ENCODE measurements at regions not wholly inside any gene's neighbourhood (a gene's known extent, or its start where the extent isn't known, plus 50 kb on each side); places are given as distances from the start of the nearest gene placed in this dataset.

DNA sequence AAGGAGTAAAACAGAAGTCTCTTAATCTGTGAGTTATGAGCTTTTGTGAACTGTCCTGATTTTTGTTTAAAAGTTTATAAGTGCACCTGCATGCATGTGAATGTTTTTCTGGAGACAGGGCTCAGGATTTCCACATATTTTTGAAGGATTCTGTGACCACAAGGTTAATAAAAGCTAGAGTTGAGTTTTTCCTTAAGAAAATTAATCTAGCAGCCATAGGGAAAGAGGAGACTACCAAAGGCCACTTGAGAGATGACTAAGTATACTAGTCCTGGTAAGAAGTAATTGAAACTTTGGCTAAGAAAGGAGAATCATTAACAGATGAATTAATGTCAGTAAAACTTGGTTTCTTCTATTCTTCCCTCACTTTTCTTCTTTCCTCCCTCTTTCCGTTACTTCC lies 176.8 kb upstream of the EPHA3 start:
- DNase-seq, result no peak
- no peaks in the 10 kb centered on the region for H3K9me3 ChIP-seq (ENCODE audit: insufficient read depth, low read depth, low read length)
- no peak overlapping the region for H2AK5ac ChIP-seq (ENCODE audit: low read length)
- H3K4ac ChIP-seq (ENCODE audit: low read depth, low read length), result no peak overlapping the region
- H3K4me3 ChIP-seq (ENCODE audit: low read depth, low read length), result no peak overlapping the region
- no peak overlapping the region for H4K8ac ChIP-seq (ENCODE audit: low read depth, low read length)
- no peak overlapping the region for H2BK120ac ChIP-seq (ENCODE audit: insufficient read depth, low read length, poor library complexity)
- H3K79me2 ChIP-seq (ENCODE audit: control insufficient read depth, insufficient read depth, low read length, poor library complexity), result no peaks in the 10 kb centered on the region
- no peaks in the 10 kb centered on the region for H3K27me3 ChIP-seq (ENCODE audit: insufficient read depth, low read length)
- H3K14ac ChIP-seq (ENCODE audit: low read length), result no peak overlapping the region
- no peak overlapping the region for H3K23ac ChIP-seq (ENCODE audit: low read length)
- H3K36me3 ChIP-seq (ENCODE audit: control insufficient read depth in 1 of 2, insufficient read depth in 2 of 2, low read length in 2 of 2), result no peaks in the 10 kb centered on the region
- no peaks in the 10 kb centered on the region for H3K4me1 ChIP-seq (ENCODE audit: control insufficient read depth in 1 of 2, insufficient read depth in 2 of 2, low read length in 2 of 2)
- H2BK12ac ChIP-seq (ENCODE audit: low read length), result no peak overlapping the region
- H3K27ac ChIP-seq (ENCODE audit: low read depth, low read length), result no peak overlapping the region
- no peak overlapping the region for H4K91ac ChIP-seq (ENCODE audit: low read depth, low read length)
- no peak overlapping the region for H3K9ac ChIP-seq (ENCODE audit: low read length)
- H3K79me1 ChIP-seq (ENCODE audit: low read length), result no peaks in the 10 kb centered on the region
- H2BK5ac ChIP-seq (ENCODE audit: low read depth, low read length, poor library complexity), result no peak overlapping the region
- H4K12ac ChIP-seq (ENCODE audit: low read depth, low read length), result no peak overlapping the region
- no peak overlapping the region for H2AFZ ChIP-seq (ENCODE audit: insufficient read depth, low read length, poor library complexity)
- no CpG with 5 or more reads among the region's 1 CpG for WGBS (ENCODE audit: extremely low coverage, insufficient coverage, insufficient read length)
- H3K4me2 ChIP-seq (ENCODE audit: low read length), result no peak overlapping the region
- no peak overlapping the region for H3K18ac ChIP-seq (ENCODE audit: low read length)

DNA sequence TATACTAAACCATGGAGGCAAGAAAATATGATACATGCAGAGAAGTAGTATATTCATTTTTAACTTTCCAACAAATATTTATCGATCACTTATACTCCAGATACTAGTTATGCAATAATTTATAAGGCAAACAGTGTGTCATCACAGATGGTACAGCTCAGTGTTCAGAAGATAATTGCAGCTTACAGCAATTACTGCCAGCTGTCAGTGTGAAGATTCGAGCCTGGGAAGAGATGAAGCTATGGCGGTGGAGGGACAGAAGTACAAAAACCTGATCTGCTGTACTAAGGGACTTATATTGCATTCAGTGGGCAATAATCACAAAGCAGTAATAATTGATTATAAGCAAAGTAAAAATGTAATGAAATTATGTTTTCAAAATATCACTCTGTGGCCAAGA lies 170.6 kb upstream of the EPHA3 start:
- no peak overlapping the region for H2BK120ac ChIP-seq (ENCODE audit: insufficient read depth, low read length, poor library complexity)
- H3K27ac ChIP-seq (ENCODE audit: low read depth, low read length), result no peak overlapping the region
- no peak overlapping the region for H3K18ac ChIP-seq (ENCODE audit: low read length)
- H3K23ac ChIP-seq (ENCODE audit: low read length), result no peak overlapping the region
- no peak for DNase-seq
- no peak overlapping the region for H3K4me3 ChIP-seq (ENCODE audit: low read depth, low read length)
- no peak overlapping the region for H3K9ac ChIP-seq (ENCODE audit: low read length)
- no peak overlapping the region for H2AFZ ChIP-seq (ENCODE audit: insufficient read depth, low read length, poor library complexity)
- no peak overlapping the region for H3K4ac ChIP-seq (ENCODE audit: low read depth, low read length)
- no peak overlapping the region for H4K91ac ChIP-seq (ENCODE audit: low read depth, low read length)
- H3K36me3 ChIP-seq (ENCODE audit: control insufficient read depth in 1 of 2, insufficient read depth in 2 of 2, low read length in 2 of 2), result no peaks in the 10 kb centered on the region
- WGBS (ENCODE audit: extremely low coverage, insufficient coverage, insufficient read length), result no CpG with 5 or more reads among the region's 3 CpGs
- H3K27me3 ChIP-seq (ENCODE audit: insufficient read depth, low read length), result no peaks in the 10 kb centered on the region
- H3K9me3 ChIP-seq (ENCODE audit: insufficient read depth, low read depth, low read length), result no peaks in the 10 kb centered on the region
- no peak overlapping the region for H2BK5ac ChIP-seq (ENCODE audit: low read depth, low read length, poor library complexity)
- no peak overlapping the region for H2BK12ac ChIP-seq (ENCODE audit: low read length)
- no peaks in the 10 kb centered on the region for H3K79me2 ChIP-seq (ENCODE audit: control insufficient read depth, insufficient read depth, low read length, poor library complexity)
- no peak overlapping the region for H3K4me2 ChIP-seq (ENCODE audit: low read length)
- H3K79me1 ChIP-seq (ENCODE audit: low read length), result no peaks in the 10 kb centered on the region
- H2AK5ac ChIP-seq (ENCODE audit: low read length), result no peak overlapping the region
- no peaks in the 10 kb centered on the region for H3K4me1 ChIP-seq (ENCODE audit: control insufficient read depth in 1 of 2, insufficient read depth in 2 of 2, low read length in 2 of 2)
- no peak overlapping the region for H4K12ac ChIP-seq (ENCODE audit: low read depth, low read length)
- no peak overlapping the region for H3K14ac ChIP-seq (ENCODE audit: low read length)
- H4K8ac ChIP-seq (ENCODE audit: low read depth, low read length), result no peak overlapping the region

DNA sequence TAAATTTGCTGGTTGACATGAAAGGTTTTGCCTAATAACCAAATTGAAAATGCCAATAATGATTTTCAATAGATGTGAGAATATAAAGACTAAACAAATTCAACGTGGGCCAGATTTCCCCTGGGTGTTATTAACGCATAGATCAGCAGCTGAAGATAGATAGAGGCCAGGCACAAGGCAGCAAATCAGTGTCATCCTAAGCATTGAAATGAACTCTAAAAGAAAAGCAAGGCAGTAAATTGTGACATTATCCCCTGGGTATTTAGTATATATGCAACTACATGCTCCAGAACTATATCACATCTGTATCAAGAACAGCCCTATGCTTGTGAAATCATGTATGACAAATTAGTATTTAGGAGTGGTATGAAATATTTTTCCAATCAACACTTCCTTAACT lies 167.1 kb upstream of the EPHA3 start:
- H3K79me1 ChIP-seq (ENCODE audit: low read length), result no peaks in the 10 kb centered on the region
- H2AK5ac ChIP-seq (ENCODE audit: low read length), result no peak overlapping the region
- no peak overlapping the region for H4K12ac ChIP-seq (ENCODE audit: low read depth, low read length)
- H4K8ac ChIP-seq (ENCODE audit: low read depth, low read length), result no peak overlapping the region
- no peak overlapping the region for H3K14ac ChIP-seq (ENCODE audit: low read length)
- no peaks in the 10 kb centered on the region for H3K9me3 ChIP-seq (ENCODE audit: insufficient read depth, low read depth, low read length)
- H3K4me3 ChIP-seq (ENCODE audit: low read depth, low read length), result no peak overlapping the region
- no peak overlapping the region for H2BK12ac ChIP-seq (ENCODE audit: low read length)
- H2BK120ac ChIP-seq (ENCODE audit: insufficient read depth, low read length, poor library complexity), result no peak overlapping the region
- H3K18ac ChIP-seq (ENCODE audit: low read length), result no peak overlapping the region
- H3K27ac ChIP-seq (ENCODE audit: low read depth, low read length), result no peak overlapping the region
- no peaks in the 10 kb centered on the region for H3K36me3 ChIP-seq (ENCODE audit: control insufficient read depth in 1 of 2, insufficient read depth in 2 of 2, low read length in 2 of 2)
- no CpG with 5 or more reads among the region's 2 CpGs for WGBS (ENCODE audit: extremely low coverage, insufficient coverage, insufficient read length)
- H3K4me1 ChIP-seq (ENCODE audit: control insufficient read depth in 1 of 2, insufficient read depth in 2 of 2, low read length in 2 of 2), result no peaks in the 10 kb centered on the region
- no peak overlapping the region for H2BK5ac ChIP-seq (ENCODE audit: low read depth, low read length, poor library complexity)
- DNase-seq, result no peak
- H3K4ac ChIP-seq (ENCODE audit: low read depth, low read length), result no peak overlapping the region
- H3K4me2 ChIP-seq (ENCODE audit: low read length), result no peak overlapping the region
- no peak overlapping the region for H4K91ac ChIP-seq (ENCODE audit: low read depth, low read length)
- no peaks in the 10 kb centered on the region for H3K79me2 ChIP-seq (ENCODE audit: control insufficient read depth, insufficient read depth, low read length, poor library complexity)
- no peaks in the 10 kb centered on the region for H3K27me3 ChIP-seq (ENCODE audit: insufficient read depth, low read length)
- H2AFZ ChIP-seq (ENCODE audit: insufficient read depth, low read length, poor library complexity), result no peak overlapping the region
- H3K9ac ChIP-seq (ENCODE audit: low read length), result no peak overlapping the region
- H3K23ac ChIP-seq (ENCODE audit: low read length), result no peak overlapping the region

DNA sequence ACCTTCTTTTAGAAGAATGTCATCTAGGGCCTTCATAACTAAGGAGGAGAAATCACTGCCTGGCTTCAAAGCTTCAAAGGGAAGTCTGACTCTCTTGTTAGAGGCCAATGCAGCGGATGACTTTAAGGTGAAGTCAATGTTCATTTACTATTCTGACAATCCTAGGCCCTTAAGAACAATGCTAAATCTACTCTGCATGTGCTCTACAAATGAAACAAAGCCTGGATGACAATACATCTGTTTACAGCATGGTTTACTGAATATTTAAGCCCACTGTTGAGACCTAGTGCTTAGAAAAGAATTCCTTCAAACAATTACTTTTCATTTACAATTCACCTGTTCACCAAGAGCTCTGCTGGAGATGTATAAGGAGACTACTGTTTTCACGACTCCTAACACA lies 160.4 kb upstream of the EPHA3 start:
- Histone ChIP-seq H4K12ac (ENCODE audit: low read depth, low read length) (no peak overlapping the region), H3K23ac (ENCODE audit: low read length) (no peak overlapping the region)
- WGBS (ENCODE audit: extremely low coverage, insufficient coverage, insufficient read length), result no CpG with 5 or more reads among the region's 2 CpGs

More for the DNA sequence above, 160.4 kb upstream of the EPHA3 start:
- Histone ChIP-seq H2BK12ac (ENCODE audit: low read length) (no peak overlapping the region), H3K4me3 (ENCODE audit: low read depth, low read length) (no peak overlapping the region), H2BK5ac (ENCODE audit: low read depth, low read length, poor library complexity) (no peak overlapping the region), H3K9ac (ENCODE audit: low read length) (no peak overlapping the region), H3K18ac (ENCODE audit: low read length) (no peak overlapping the region), H3K9me3 (ENCODE audit: insufficient read depth, low read depth, low read length) (no peaks in the 10 kb centered on the region), H3K4me2 (ENCODE audit: low read length) (no peak overlapping the region), H3K4ac (ENCODE audit: low read depth, low read length) (no peak overlapping the region), H3K4me1 (ENCODE audit: control insufficient read depth in 1 of 2, insufficient read depth in 2 of 2, low read length in 2 of 2) (no peaks in the 10 kb centered on the region), H2AK5ac (ENCODE audit: low read length) (no peak overlapping the region), H4K91ac (ENCODE audit: low read depth, low read length) (no peak overlapping the region), H3K36me3 (ENCODE audit: control insufficient read depth in 1 of 2, insufficient read depth in 2 of 2, low read length in 2 of 2) (no peaks in the 10 kb centered on the region), H3K79me2 (ENCODE audit: control insufficient read depth, insufficient read depth, low read length, poor library complexity) (no peaks in the 10 kb centered on the region), H2AFZ (ENCODE audit: insufficient read depth, low read length, poor library complexity) (no peak overlapping the region), H3K79me1 (ENCODE audit: low read length) (no peaks in the 10 kb centered on the region), H4K8ac (ENCODE audit: low read depth, low read length) (no peak overlapping the region), H3K27me3 (ENCODE audit: insufficient read depth, low read length) (no peaks in the 10 kb centered on the region), H2BK120ac (ENCODE audit: insufficient read depth, low read length, poor library complexity) (no peak overlapping the region), H3K14ac (ENCODE audit: low read length) (no peak overlapping the region), H3K27ac (ENCODE audit: low read depth, low read length) (no peak overlapping the region)
- DNase-seq, result no peak

Data from trophoblast cell (in vitro differentiated cells and primary cell).